ENCODE measurements at regions not wholly inside any gene's neighbourhood (a gene's known extent, or its start where the extent isn't known, plus 50 kb on each side); places are given as distances from the start of the nearest gene placed in this dataset.

GRCh38 chr4:24091639-24092233 lies 201.9 kb upstream of the PPARGC1A start:
- DNase-seq: peak; percentile 68

GRCh38 chr4:24089851-24090534 lies 200.1 kb upstream of the PPARGC1A start:
- DNase-seq: peak; percentile 82

GRCh38 chr4:24080871-24081270 lies 191.0 kb upstream of the PPARGC1A start:
- peak; percentile 25 for DNase-seq

- no peak for DNase-seq
These were observed 188.6 kb upstream of the PPARGC1A start for GRCh38 chr4:24078347-24078962.

GRCh38 chr4:24076811-24077210 lies 187.0 kb upstream of the PPARGC1A start:
- DNase-seq: no peak

- no peak for DNase-seq
These were observed 184.1 kb upstream of the PPARGC1A start for GRCh38 chr4:24073948-24074347.

GRCh38 chr4:24071612-24072372 lies 181.9 kb upstream of the PPARGC1A start:
- DNase-seq: no peak

GRCh38 chr4:24070117-24070516 lies 180.3 kb upstream of the PPARGC1A start:
- peak; percentile 81 for DNase-seq

GRCh38 chr4:24067367-24068193 lies 177.7 kb upstream of the PPARGC1A start:
- peak; percentile 72 for DNase-seq

GRCh38 chr4:24065974-24066373 lies 176.1 kb upstream of the PPARGC1A start:
- DNase-seq: no peak

GRCh38 chr4:24063731-24064130 lies 173.9 kb upstream of the PPARGC1A start:
- DNase-seq: no peak

- DNase-seq: no peak
These were observed 171.1 kb upstream of the PPARGC1A start for GRCh38 chr4:24060932-24061331.

GRCh38 chr4:24059839-24060238 lies 170.0 kb upstream of the PPARGC1A start:
- DNase-seq: no peak

GRCh38 chr4:24057915-24058559 lies 168.2 kb upstream of the PPARGC1A start:
- DNase-seq: no peak

GRCh38 chr4:24056289-24056688 lies 166.4 kb upstream of the PPARGC1A start:
- no peak for DNase-seq

GRCh38 chr4:24055623-24056022 lies 165.8 kb upstream of the PPARGC1A start:
- DNase-seq: no peak

- DNase-seq: no peak
These were observed 165.1 kb upstream of the PPARGC1A start for GRCh38 chr4:24054910-24055309.

GRCh38 chr4:24053934-24054333 lies 164.1 kb upstream of the PPARGC1A start:
- DNase-seq: peak; percentile 13

GRCh38 chr4:24044610-24045589 lies 155.1 kb upstream of the PPARGC1A start:
- no peak for DNase-seq

GRCh38 chr4:24042094-24042493 lies 152.2 kb upstream of the PPARGC1A start:
- peak; percentile 95 for DNase-seq

- DNase-seq: no peak
These were observed 151.0 kb upstream of the PPARGC1A start for GRCh38 chr4:24040811-24041210.
